PC-3 (cell line): ENCODE measurements at regions not wholly inside any gene's neighbourhood (a gene's known extent, or its start where the extent isn't known, plus 50 kb on each side); places are given as distances from the start of the nearest gene placed in this dataset.

Experiments
- EZH2 ChIP-seq: fragments of 300-600 bp; sonication (generic); IDR thresholded peaks from one replicate; pipeline ENCODE4 v1.6.1; 2017; ENCODE audit warnings: antibody characterized with exemption, mild to moderate bottlenecking, low read length; ENCODE audit not compliant: unreplicated experiment
- TF ChIP-seq, protein P1 (sequence below): fragments of 300-600 bp; sonication (generic); conservative IDR thresholded peaks from 2 replicates; pipeline ENCODE4 v1.5.1; 2017; ENCODE audit warnings: antibody characterized with exemption, low read depth, mild to moderate bottlenecking, low read length

DNA sequence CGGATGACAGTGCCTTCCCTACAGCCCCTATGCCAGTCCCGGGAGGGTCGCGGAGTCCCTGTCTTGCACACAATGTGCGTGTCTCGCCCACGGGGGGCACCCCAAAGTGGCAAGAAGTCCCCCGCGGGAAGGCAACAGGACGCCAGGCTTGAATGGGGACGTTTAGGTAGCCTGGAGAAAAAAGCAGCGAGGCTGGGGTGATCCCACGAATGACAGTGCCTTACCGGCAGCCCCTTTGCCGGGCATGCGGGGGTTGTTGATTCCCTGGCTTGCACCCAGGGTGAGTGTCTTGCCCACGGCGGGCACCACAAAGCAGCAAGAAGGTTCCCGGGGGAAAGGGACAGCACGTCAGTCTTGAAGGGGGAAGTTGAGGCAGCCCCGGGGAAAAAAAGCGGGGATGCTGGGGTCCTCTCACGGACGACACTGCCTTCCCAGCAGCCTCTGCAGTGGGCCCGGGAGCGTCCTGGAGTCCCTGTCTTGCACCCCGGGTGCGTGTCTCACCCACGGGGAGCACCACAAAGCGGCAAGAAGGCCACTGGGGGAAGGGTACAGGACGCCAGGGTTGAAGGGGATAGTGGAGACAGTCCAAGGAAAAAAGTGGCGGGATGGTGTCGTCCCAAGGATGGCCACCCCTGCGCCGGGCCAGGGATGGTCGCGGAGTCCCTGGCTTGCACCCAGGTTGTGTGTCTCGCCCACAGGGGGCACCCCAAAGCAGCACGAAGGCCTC lies 156.8 kb upstream of the ALG10B start:
- TF ChIP-seq, protein P1, sequence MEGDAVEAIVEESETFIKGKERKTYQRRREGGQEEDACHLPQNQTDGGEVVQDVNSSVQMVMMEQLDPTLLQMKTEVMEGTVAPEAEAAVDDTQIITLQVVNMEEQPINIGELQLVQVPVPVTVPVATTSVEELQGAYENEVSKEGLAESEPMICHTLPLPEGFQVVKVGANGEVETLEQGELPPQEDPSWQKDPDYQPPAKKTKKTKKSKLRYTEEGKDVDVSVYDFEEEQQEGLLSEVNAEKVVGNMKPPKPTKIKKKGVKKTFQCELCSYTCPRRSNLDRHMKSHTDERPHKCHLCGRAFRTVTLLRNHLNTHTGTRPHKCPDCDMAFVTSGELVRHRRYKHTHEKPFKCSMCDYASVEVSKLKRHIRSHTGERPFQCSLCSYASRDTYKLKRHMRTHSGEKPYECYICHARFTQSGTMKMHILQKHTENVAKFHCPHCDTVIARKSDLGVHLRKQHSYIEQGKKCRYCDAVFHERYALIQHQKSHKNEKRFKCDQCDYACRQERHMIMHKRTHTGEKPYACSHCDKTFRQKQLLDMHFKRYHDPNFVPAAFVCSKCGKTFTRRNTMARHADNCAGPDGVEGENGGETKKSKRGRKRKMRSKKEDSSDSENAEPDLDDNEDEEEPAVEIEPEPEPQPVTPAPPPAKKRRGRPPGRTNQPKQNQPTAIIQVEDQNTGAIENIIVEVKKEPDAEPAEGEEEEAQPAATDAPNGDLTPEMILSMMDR = no peak
- no peak for TF ChIP-seq EZH2
